GM20000 (cell line): ENCODE measurements at regions not wholly inside any gene's neighbourhood (a gene's known extent, or its start where the extent isn't known, plus 50 kb on each side); places are given as distances from the start of the nearest gene placed in this dataset.

ENCODE experiments used
- DNase-seq: peaks from one replicate; pipeline ENCODE4 v3.0.0; 2012; ENCODE audit warnings: low spot score
- TF ChIP-seq, protein P1 (sequence below): IDR thresholded peaks from 2 replicates; pipeline ENCODE4 v1.5.1; 2012; ENCODE audit warnings: mild to moderate bottlenecking, control low read depth; ENCODE audit errors: extremely low read depth, missing control alignments

DNA sequence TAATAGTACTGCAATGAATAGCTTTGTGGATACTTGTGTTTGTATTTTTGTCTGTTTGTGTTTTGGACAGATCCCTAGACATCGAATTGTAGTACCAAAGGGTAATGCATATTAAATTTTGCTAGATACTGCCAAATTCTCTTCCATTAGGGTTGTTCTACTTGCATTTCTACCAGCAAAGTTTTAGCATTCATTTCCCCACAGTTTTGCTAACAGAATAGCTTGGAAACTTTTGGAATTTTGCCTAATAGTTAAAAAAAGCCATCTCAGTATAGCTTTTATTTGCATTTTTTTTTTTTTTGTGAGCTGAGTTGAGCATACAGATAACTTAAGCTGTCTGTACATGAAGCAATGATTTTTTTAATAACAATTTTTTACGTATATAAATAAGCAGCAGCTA is 1084.9 kb downstream of the ADGRL3 start:
- TF ChIP-seq, protein P1, sequence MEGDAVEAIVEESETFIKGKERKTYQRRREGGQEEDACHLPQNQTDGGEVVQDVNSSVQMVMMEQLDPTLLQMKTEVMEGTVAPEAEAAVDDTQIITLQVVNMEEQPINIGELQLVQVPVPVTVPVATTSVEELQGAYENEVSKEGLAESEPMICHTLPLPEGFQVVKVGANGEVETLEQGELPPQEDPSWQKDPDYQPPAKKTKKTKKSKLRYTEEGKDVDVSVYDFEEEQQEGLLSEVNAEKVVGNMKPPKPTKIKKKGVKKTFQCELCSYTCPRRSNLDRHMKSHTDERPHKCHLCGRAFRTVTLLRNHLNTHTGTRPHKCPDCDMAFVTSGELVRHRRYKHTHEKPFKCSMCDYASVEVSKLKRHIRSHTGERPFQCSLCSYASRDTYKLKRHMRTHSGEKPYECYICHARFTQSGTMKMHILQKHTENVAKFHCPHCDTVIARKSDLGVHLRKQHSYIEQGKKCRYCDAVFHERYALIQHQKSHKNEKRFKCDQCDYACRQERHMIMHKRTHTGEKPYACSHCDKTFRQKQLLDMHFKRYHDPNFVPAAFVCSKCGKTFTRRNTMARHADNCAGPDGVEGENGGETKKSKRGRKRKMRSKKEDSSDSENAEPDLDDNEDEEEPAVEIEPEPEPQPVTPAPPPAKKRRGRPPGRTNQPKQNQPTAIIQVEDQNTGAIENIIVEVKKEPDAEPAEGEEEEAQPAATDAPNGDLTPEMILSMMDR, result no peak
- no peak for DNase-seq

DNA sequence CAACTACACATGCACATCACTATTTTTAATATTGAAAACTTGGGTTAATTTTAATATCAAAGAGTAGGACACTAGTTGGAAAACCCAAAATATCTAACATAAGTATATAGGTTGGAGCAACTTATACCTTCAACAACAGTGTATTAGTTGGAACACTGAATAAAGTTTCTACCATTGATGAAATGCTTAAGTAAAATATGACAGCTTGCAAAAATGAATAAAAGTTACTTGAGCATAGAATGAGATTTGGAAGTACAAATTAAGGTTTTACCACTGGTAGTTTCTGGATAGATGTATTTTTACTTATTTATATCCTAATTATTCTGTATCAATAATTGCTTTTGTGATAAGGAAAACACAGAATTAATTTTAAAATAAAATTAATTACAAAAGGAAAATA is 1079.6 kb downstream of the ADGRL3 start:
- TF ChIP-seq, protein P1, result no peak
- no peak for DNase-seq

DNA sequence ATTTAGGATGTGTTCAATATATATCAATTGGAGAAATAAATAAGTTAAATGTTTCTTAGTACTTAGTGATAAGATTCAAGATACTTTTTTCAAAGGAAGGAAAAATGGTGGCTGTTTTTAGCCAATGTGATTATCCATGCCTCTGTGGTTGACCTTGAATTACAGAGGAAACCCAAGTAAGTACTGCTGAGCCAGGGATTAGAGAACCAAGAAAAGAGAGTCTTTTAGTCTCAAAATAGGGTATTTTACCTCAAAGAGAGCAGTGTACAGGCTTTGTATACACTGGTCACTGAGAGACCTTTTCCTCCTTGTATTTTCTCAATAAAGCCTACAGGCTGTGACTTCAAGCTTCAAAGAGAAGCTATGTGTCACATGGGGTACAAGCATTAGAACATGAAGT is 1075.3 kb downstream of the ADGRL3 start:
- TF ChIP-seq, protein P1, result no peak
- no peak for DNase-seq

DNA sequence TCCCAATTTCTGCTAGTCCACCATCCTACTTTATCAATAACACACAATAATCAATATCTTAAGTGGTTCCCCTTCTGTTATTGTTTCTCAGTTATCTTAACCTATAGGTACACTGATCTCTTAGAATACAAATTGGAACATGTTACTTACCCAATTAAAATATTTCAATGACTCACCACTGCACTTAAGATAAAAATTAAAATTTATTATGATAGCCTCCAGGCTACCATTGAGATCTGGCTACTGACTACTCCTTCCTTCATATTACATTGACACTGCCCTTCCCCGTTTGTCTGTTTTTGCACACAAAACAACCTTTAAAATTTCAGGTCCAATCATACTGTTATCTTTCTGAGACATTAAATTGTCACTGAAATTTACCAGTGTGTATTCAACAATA is 1074.7 kb downstream of the ADGRL3 start:
- TF ChIP-seq, protein P1, result no peak
- DNase-seq, result no peak

DNA sequence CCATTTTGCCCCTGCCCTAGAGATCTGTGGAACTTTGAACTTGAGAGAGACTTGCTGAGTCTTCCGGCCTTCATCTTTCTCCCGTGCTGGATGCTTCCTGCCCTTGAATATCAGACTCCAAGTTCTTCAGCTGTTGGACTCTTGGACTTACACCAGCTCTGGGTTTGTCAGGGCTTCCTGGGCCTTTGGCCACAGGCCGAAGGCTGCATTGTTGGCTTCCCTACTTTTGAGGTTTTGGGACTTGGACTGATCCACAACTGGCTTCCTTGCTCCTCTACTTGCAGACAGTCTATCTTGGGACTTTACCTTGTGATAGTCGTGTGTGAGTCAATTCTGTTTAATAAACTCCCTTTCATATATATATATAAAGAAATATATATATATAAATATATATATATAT is 1071.0 kb downstream of the ADGRL3 start:
- TF ChIP-seq, protein P1, result no peak
- no peak for DNase-seq

DNA sequence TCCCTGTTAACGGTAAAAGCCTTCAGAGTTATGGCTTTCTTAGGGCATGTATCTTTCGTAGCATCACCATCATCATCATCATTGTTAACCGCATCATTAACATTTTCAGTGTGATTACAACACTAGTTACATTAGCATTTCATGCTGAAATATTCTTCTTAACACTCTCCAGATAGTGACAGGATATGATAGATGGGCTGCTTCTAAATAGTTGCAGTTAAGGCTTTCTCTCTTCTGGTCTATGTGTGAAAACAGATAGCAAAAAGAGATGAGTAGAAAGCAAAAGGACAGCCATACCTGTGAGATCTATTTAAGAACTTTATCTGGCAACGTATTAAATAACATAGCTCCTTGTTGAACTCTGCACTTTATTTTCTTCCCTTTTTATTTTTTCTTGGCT is 1069.8 kb downstream of the ADGRL3 start:
- no peak for DNase-seq
- TF ChIP-seq, protein P1, result no peak

DNA sequence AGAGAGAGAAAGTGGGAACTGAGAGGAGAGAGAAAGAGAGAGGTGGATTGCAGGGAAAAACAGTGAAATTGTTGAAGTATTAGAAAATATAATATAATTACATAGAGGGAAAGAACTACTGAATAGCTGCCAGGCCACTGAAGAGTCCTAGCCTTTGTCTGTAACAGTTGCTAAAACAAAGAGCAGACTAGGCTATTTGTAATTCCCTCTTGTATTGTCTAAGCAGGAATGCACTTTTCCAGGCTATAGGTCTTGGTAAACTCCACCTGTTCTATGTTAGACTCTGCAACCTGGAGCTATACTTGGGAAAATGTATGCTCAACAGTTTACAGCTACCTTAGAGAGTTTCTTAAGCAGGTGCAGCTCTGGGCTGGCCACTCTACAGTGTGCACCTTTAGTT is 1063.3 kb downstream of the ADGRL3 start:
- DNase-seq, result no peak
- TF ChIP-seq, protein P1, result no peak
